HG02610 (cell line): ENCODE measurements at regions not wholly inside any gene's neighbourhood (a gene's known extent, or its start where the extent isn't known, plus 50 kb on each side); places are given as distances from the start of the nearest gene placed in this dataset.
A peak's percentile ranks its signal among the peaks of the same experiment; 100 is the strongest.
"Not testable (repeated sequence)": the region's sequence is repeated elsewhere in the genome, so short reads cannot be mapped to it uniquely, and the experiment has no call there.

ENCODE experiments used
- ATAC-seq: cut with Tn5 transposase; IDR thresholded peaks from one replicate; pipeline ENCODE4 v1.9.1; 2021; ENCODE audit warnings: mild to moderate bottlenecking, moderate library complexity; ENCODE audit not compliant: unreplicated experiment

DNA sequence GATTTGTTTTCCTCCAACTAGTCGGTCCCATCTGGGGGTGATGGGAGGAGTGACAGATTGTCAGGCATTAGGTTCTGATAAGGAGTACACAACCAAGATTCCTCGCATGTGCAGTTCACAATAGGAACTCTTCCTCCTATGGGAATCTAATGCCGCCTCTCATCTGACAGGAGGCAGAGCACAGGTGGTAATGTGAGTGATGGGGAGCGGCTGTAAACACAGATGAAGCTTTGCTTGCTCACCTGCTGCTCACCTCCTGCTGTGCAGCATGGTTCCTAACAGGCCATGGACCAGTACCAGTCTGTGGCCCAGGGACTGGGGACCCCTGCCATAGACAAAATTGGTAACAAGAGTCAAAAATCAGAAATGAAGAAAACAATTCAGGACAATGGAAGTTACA is 173.3 kb upstream of the HMHB1 start:
- no peak for ATAC-seq

DNA sequence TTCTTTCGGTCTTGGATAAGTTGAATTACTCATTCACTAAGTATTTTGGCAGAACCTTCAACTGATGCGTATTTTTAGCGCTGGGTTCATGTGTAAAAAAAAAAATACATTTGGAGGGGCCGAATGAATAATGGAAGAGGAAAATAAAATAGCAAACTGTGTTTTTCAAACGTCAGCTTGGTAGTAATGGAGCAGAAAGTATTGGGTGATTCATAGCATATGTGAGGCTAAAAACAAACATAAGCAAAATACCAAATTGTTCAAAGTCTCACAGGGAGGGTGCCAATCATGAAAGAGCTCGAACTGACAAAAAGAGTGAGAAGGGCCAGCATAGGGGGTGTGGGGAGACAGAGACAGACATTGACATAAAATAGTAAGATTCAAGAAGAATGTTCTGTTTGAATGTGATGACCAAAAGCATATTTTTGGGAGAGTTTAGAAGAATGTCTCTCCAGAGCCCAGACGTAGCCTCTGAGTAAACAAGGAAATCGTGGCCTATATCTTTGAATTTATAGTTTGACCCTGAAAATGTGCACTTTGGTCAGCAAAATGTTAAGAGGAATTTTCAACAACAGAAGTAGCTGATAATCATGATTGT is 174.9 kb upstream of the HMHB1 start:
- no peak for ATAC-seq

DNA sequence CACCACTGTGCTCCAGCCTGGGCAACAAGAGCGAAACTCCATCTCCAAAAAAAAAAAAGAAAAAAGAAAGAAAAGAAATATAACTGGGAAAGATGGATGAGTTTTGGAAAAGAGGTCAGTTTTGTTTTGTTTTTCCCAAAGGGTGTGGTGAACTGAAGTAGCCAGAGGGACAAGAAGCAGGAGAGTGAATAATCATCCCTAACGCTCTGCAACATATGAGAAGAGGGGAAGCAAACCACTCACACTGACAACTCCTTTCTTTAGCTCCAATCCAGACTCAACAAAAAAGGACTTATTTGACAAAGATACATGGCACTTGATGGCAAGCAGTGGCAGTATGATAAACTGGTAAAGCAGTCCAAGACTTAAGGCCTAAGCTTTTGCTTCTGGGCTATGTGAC is 176.1 kb upstream of the HMHB1 start:
- no peak for ATAC-seq

DNA sequence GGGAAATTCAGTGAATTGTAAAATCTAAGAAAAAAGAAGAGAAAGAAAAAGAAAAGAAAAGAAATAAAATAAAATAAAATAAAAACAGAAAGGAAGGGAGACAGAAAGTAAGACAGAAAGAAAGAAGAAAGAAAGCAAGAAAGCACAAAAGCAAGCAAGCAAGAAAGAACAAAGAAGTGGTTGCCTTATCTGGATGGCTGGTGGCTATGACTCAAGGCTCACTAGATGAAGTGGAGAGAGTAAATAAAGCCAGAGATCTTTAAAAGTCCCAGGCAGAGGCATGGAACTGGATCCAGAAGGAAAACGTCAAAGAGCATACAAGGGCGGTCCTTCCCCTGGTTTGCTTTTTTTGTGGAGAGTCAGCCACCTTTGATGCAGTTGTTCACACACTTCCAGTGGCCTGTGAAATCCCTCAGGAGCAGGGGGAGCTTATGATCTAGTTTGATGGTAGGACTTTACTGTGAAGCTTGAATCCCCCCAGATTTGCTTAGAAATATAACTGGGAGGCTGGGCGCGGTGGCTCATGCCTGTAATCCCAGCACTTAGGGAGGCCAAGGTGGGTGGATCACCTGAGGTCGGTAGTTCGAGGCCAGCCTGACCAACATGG is 176.7 kb upstream of the HMHB1 start:
- no peak for ATAC-seq

DNA sequence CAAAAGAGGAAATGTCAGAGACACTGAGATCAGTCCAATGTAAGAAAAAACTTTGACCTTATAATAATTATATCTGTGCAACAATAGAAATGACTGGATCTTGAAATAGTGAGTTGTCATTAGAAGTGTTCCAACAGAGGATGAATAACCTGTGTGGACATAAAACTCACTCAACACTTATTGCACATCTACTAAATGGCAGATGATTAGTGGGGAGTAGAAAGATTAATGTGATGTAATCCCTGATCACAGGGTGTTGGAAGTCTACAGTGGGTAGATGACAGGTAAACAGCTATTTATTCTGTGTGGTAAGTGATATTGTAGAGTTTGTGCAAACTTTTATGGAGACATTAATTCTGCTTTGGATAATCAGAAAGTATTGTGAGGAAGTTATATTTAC is 177.3 kb upstream of the HMHB1 start:
- no peak for ATAC-seq

DNA sequence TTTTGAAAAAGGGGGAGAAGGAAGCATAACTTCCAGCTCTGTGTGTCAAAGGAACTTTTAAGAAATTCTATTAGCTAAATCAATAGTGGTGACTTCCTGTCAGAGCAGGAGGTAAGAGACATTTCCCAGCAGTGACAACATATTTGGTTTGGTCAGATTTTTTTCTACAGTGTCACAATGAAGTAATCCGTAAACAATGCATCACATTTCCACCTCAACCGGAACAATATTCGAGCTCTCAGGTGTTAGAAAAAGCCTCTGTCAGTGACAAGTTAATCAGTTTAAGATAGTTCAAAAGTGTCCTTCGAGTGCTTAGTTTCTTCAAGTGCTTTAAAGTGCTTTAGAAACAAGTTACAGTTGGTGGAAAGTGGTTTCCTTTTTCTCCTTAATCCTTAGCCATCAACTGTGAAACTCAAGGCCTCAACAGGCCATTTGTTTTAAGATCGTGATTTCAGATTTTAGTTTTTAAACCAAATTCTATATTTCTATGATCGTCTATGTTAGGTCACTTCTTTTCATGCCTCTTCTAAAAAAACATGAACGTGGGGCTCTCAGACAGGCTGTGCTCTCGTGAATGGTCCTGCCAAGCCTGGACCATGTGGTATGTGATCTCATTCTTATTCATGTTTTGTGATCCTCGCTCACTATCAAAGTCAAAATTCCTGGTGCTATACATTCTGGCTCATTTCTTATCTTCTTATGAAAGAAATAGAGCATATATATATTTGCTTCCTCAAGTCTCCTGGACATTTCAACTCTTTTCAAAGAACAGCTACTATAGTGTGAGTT is 181.9 kb upstream of the HMHB1 start:
- ATAC-seq = no peak

DNA sequence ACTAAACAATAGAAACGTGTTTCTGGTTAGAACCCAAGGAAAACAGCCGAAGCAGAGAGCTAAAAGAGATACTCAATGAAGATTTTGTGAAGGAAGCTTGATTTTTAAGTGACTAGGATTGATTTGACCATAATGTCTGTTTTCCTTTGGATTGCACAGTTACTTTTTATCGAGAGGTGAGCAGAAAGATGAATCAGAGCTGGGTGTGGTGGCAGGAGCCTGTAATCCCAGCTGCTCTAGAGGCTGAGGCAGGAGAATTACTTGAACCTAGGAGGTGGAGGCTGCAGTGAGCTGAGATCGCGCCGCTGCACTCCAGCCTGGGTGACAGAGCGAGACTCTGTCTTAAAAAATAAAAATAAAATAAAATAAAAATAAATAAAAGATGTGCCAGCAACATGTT is 186.9 kb upstream of the HMHB1 start:
- ATAC-seq = not testable (repeated sequence)

DNA sequence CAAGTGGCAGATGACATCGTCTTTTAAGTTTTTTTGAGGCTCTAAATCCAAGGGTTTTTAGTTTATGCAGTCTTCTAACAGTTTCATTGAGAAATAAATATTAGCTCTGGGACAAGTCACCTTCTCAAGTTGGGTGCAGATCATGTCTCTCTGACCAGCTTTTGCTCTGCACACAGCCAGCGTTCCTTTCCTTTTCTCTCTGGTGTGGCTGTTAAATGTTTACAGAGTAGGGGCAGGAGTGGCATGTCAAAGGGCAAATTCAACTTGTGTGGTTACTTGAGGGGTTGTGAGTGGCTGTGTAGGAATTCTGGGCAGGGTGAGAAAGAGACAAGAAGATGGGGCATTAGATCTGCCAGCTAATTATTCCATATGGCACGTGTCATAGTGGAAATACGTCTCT is 187.5 kb upstream of the HMHB1 start:
- no peak for ATAC-seq

DNA sequence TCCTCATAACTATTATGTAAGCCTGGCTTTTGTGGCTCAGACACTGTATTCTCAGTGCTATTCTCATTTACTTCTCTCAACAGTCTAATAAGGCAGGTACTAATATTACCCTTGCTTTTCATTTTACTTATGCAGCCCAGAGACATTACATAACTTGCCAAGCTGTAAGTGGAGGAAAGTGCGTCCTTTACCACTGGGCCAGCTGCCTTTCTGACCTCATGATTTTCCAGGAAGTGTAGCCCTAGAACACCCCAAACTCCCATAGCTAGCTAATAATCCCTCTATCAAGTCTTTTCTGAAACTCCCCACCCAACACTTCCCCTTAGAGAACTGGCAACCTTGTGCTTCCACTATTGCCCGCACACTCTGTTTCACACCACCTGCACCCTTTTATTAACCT is 192.9 kb upstream of the HMHB1 start:
- ATAC-seq = no peak

DNA sequence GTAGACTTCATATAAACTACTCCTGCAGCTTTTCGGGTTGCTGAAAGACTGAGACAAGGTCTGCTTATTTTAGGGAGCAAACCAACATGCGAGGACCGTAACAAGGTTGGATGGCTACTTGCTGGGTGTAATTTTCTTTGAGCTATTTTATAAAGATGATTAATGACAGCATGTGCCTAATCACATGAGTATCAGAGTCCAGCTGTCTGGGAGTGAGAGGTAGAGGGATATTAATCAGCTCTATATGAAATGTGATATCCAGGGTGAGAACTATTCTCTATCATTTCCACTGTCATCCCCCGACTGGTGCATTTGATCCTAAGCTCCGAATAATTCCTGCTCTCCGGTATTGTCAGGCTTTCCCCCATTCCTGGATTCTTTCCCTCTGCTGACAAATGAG is 193.8 kb upstream of the HMHB1 start:
- ATAC-seq = no peak

DNA sequence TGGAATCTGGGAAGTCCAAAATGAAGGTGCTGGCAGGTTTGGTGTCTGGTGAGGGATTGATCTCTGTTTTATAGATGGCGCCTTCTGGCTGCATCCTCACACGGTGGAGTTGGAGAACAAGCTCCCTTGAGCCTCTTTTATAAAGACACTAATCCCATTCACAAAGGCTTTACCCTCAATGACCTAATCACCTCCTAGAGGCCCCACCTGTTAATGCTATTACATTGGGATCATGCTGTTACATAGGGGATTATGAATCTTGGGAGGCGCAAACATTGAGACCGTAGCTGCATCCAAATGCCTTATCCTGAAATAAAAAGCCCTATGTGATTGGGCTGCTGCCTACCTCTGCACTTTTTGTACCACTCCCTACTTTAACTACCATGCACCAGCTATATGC is 197.1 kb upstream of the HMHB1 start:
- ATAC-seq = no peak

DNA sequence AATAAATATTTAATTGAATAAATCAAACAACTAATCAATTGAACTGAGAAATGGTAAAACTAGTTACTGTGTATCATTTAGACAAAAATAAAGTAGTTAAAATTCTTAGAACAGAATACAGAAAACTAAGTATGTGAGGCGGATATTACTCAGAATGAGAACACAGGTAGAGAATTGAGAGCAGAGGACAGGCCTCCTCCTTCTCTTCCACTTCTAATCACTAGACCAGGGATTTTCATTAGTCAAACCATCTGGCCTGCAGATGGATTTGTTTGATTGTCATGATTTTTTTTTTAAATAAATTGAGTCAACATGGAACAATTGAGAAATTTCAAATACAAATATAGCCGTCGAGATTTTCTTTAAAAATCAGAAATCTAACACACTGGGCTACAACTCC is 198.6 kb upstream of the HMHB1 start:
- no peak for ATAC-seq

DNA sequence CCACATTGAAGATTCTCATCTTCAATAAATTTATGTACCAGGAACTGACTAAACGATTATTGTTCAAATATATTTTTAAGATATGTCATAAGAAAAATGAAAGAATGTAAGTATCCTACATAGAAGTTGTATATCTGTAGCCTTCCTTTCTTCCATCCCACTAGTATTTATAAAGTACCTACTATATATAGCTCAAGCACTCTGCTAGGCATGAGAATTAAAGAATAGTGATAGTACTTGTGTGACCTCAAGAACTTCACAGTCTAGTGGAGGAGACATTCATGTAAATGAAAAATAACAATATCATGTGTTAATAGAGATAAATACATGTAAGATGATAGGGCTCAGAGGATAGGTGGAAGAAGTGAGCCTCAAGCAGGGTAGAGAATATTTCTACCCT is 201.0 kb upstream of the HMHB1 start:
- no peak for ATAC-seq

DNA sequence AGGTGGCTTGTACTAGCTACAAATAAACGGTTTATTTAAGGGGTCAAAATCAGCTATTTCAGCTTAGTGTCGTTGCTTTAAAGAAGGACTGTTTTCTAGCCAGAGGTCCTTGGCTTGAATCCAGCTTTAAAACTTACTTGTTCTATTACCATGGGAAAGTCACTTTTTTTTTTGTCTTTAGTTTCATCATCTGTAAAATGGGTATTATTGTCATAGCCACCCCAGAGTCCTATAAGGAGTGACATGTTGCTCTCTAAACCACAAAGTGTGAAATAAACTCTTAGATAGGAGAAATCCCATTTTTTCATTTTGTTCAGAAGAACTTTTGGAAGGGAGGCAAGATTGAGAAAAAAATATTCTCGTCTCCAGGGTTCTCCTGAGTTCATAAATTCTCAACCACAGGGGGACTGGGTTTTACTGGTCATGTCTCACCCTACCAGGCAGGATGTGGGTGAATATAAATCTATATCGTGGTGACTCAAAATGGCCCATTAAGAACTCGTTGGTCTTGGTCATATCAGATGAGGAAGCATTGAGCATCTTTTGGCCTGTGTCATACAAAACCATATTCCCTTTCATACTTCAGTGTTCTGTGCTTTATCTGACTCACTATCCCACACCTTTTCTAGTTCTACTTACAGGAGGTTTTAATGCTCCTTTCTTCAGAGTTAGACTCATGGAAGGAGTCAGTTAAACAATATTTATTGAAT is 202.7 kb upstream of the NR3C1 start:
- ATAC-seq = peak; percentile 90

DNA sequence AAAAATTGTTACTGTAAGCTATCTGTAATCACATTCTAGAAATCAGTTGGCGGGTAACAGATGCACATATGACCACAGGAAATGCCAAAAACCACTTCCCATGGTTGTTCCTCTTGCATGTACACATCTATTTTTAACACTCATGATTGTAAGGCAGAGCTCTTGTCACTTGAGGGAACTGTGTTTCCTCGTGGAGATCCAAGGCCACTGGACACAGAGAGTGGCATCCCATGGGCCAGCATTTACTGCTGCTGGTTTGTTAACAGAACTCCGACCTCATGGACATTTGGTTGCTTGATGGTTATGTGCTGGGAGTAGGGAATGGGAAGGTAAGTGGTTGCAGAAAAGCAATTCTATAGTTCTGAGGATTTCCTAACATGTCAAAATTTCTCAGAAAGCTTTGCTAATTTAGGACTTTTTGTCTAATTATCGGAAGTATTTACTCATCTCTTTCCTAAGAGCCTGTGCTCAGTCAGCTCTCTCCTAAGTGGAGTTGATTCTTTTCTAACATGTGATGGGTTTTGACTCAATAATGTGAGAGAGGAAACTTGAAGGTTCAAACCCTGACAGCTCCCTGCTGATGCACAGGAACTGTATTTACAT is 202.0 kb upstream of the NR3C1 start:
- peak; percentile 49 for ATAC-seq

DNA sequence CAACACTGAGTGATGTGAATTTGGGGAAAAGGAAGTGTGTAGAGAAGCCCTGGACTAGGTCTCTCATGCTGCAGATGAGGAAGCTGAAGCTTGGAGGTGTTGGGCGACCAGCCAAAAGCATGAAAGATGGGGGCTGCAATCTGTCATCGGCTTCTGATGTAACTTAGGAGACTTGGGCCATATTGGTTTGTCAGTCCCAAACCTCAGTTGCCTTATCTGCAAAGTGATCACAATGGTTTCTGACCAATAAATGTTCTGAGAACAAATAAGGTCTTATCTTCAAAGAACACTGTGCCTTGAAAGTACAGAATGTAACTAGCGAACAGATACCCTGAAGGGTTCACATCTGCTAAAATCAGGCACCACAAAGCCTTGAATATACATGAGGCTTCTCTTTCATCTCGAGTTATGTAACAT is 198.4 kb upstream of the NR3C1 start:
- ATAC-seq = no peak

DNA sequence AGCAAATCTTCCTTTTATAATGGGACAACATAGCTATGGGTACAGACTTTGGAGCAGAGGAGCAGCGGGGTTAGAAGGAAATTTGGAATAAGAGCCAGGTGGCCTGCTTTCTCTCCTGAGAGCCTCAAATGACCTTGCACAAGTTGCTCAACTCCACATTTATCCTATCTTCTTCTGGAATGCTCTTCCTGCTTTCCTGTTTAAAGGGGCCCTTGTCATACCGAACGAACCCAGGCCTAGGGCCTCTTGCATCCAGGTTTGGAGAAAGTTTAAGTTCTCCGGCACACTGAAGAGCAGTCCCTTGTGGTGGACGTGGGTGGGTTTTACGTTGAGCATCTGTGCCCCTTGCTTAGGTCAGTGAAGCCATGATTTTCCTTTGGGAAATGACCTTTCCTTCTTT is 197.9 kb upstream of the NR3C1 start:
- ATAC-seq = no peak

DNA sequence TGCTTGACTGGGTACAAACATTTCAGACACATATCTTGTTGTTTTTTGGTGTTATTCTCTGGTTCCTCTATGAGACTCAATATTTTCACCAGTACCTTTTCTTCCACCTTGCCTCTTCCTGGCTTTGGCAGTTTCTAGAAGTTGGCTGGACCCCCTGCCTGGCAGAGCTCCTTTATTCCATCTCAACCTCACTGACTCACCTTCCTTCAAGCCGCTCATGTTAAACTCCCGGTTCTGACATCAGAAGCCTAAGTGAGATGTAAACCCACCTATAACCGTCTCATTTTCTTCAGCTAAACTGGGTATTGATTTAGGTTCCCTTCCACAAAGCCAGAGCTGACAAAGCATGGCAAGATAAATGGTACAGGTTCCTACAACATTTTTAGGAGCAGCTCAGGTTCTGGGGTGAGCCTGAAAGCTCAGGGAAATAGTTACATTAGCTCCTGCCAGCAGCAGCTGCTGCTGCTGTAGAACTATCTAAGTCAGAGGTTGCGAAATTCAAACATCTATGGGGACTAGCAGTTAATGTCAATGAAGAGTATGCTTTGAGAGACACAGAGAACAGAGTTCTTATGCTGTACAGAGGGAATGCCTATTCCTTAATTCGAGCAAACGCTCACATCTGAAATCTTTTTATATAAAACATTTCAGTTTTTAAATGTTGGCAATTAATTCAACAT is 197.1 kb upstream of the NR3C1 start:
- ATAC-seq = no peak

DNA sequence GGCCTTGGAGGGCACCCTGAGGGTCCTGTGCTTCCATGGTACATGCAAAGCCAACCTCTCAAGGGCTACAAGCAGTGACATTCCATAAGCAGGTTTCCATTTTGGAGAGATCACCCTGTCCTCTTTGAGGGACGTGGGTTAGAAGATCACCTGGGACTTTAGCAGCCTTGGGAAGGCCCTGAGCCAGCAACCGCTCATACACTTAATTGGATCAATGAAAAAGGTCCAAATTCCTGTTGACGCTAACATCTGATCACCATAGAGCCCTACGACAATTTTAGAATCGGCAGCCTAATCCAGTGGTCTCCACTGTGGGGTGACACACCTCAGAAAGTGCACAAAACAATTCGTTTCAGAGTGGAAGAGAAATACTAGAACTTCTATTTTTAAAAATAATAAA is 196.0 kb upstream of the NR3C1 start:
- ATAC-seq = no peak

DNA sequence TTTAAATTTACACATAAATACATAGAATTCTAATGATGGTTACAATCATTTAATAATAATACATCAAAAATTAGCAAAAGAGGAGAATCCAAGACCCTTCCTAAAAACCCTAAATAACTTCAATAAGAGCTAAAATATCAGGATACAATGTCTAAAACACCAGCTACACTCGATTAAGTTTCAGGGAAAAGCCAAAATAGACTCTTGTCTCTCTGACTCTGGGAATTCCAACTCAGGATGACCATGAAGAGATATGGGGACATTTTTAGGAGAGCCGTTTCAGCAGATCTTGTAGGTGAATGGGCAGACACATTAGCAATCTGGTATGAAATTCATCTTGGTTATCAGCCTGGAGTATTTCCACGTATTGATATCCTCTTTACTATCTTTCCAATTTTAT is 193.3 kb upstream of the NR3C1 start:
- ATAC-seq = no peak
